ENCODE measurements at regions not wholly inside any gene's neighbourhood (a gene's known extent, or its start where the extent isn't known, plus 50 kb on each side); places are given as distances from the start of the nearest gene placed in this dataset.

DNA sequence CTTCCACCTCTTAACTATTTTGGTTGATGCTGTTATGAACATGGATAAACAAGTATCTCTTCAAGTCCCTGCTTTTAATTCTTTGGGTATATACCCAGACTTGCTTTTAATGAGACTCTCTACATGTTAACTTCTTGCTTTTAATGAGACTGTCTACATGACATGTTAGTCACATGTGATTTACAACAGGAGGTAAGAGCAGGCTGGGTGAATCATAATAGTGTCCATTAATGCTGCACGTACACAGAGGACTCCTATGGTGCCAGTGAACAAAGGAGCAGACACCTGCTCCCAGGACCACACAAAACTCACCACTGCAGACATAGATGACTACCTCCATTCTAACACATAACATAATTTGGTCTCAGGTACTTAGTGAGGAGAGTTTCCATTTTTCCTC, 273.4 kb upstream of the NSMCE3 start:
- Mint-ChIP-seq H3K9me3 (ENCODE audit: unreplicated experiment) (peaks cover 7% of the 10 kb centered on the region), H3K36me3 (ENCODE audit: insufficient read depth, unreplicated experiment) (no peaks in the 10 kb centered on the region), H3K27ac (ENCODE audit: low read depth, unreplicated experiment) (no peak overlapping the region), H3K27me3 (ENCODE audit: insufficient read depth, unreplicated experiment) (peaks cover 87% of the 10 kb centered on the region), H3K4me1 (ENCODE audit: insufficient read depth, unreplicated experiment) (no peaks in the 10 kb centered on the region), H3K4me3 (ENCODE audit: unreplicated experiment) (no peak overlapping the region)
- CTCF ChIA-PET, result no interaction called here
- intact Hi-C loops (cut with micrococcal nuclease), result no loop called here
- POLR2A ChIA-PET, result no interaction called here
- TF ChIP-seq, protein P1, sequence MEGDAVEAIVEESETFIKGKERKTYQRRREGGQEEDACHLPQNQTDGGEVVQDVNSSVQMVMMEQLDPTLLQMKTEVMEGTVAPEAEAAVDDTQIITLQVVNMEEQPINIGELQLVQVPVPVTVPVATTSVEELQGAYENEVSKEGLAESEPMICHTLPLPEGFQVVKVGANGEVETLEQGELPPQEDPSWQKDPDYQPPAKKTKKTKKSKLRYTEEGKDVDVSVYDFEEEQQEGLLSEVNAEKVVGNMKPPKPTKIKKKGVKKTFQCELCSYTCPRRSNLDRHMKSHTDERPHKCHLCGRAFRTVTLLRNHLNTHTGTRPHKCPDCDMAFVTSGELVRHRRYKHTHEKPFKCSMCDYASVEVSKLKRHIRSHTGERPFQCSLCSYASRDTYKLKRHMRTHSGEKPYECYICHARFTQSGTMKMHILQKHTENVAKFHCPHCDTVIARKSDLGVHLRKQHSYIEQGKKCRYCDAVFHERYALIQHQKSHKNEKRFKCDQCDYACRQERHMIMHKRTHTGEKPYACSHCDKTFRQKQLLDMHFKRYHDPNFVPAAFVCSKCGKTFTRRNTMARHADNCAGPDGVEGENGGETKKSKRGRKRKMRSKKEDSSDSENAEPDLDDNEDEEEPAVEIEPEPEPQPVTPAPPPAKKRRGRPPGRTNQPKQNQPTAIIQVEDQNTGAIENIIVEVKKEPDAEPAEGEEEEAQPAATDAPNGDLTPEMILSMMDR (IDR thresholded peaks at IDR 0.05; ENCODE audit: unreplicated experiment), result no peak
- no peak for DNase-seq (ENCODE audit: unreplicated experiment)
- BruUV-seq (replicated peaks), result no TSS peak

DNA sequence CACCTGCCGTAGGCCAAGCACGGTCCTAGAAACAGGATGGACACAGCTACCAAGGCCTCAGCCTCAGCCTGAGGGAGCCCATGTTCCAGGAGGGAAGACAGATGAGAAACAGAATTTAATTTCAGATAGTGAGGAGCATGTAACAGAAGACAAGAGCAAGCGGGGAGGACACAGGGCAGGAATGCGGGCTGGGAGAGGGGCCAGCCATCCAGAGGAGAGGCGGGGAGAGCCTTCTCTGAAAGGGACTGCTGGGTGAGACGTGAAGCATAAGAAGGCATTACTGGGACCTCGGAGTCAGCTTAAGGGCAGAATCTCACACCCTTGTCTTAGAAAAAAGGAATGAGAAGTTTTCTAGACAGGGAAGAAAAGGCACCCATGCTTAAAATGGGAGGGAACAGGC, 271.7 kb upstream of the NSMCE3 start:
- Mint-ChIP-seq H3K27me3 (ENCODE audit: insufficient read depth, unreplicated experiment) (peaks cover 100% of the 10 kb centered on the region), H3K4me1 (ENCODE audit: insufficient read depth, unreplicated experiment) (no peaks in the 10 kb centered on the region), H3K9me3 (ENCODE audit: unreplicated experiment) (peaks cover 5% of the 10 kb centered on the region), H3K27ac (ENCODE audit: low read depth, unreplicated experiment) (no peak overlapping the region), H3K4me3 (ENCODE audit: unreplicated experiment) (no peak overlapping the region), H3K36me3 (ENCODE audit: insufficient read depth, unreplicated experiment) (no peaks in the 10 kb centered on the region)
- ChIA-PET CTCF (no interaction called here), POLR2A (interaction anchor here (1.8 kb wide), 1 partner anchor 9 kb away, joined by 5 read pairs; no protein-coding TSS in a partner anchor)
- intact Hi-C loops (cut with micrococcal nuclease), result no loop called here
- no TSS peak for BruUV-seq (replicated peaks)
- DNase-seq (ENCODE audit: unreplicated experiment), result no peak
- TF ChIP-seq, protein P1 (IDR thresholded peaks at IDR 0.05; ENCODE audit: unreplicated experiment), result no peak

DNA sequence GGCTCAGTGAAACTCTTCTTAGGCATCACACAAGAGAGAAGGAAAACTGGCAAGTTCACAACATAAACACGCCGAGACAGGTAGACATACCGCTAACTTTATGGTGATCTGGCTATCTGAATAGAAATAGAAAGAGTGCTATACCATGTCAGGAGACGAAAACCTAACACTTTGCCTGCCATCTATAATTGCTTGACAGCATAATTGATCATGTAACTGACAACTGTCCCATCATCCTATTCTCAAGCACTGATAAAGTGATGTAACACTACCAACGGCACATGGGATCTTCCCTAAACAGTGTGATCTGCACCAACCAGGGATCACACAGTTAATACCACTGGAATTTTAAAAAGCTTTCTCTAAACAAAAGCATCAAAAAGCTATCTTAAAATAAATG, 270.9 kb upstream of the NSMCE3 start:
- Mint-ChIP-seq H3K4me1 (ENCODE audit: insufficient read depth, unreplicated experiment) (no peaks in the 10 kb centered on the region), H3K36me3 (ENCODE audit: insufficient read depth, unreplicated experiment) (no peaks in the 10 kb centered on the region), H3K27ac (ENCODE audit: low read depth, unreplicated experiment) (no peak overlapping the region), H3K9me3 (ENCODE audit: unreplicated experiment) (no peaks in the 10 kb centered on the region), H3K4me3 (ENCODE audit: unreplicated experiment) (no peak overlapping the region), H3K27me3 (ENCODE audit: insufficient read depth, unreplicated experiment) (peaks cover 100% of the 10 kb centered on the region)
- DNase-seq (ENCODE audit: unreplicated experiment), result no peak
- POLR2A ChIA-PET, result interaction anchor here (1.8 kb wide), 1 partner anchor 10 kb away, joined by 5 read pairs; no protein-coding TSS in a partner anchor
- intact Hi-C loops (cut with micrococcal nuclease), result no loop called here
- CTCF ChIA-PET, result no interaction called here
- TF ChIP-seq, protein P1 (IDR thresholded peaks at IDR 0.05; ENCODE audit: unreplicated experiment), result no peak
- BruUV-seq (replicated peaks), result no TSS peak

DNA sequence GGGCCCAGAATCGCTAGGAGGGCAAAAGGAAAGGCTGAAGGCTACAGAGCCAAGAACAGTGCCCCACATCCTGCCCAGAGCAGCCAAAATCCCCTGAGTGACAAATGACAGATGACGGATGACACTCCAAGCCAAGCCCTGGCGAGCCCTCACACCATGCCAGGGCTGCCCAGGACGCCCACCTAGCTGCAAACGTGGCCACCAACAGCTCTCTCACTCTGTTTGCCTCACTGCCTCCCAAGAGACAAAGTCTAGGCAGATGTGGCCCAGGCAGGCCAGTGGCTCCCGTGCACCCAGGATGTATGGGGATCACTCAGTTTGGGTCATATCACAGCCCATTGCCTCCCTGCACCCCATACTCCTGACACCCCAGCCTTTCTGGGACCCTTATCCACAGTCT, 270.1 kb upstream of the NSMCE3 start:
- Mint-ChIP-seq H3K27ac (ENCODE audit: low read depth, unreplicated experiment) (no peak overlapping the region), H3K27me3 (ENCODE audit: insufficient read depth, unreplicated experiment) (peaks cover 94% of the 10 kb centered on the region), H3K4me3 (ENCODE audit: unreplicated experiment) (no peak overlapping the region), H3K9me3 (ENCODE audit: unreplicated experiment) (no peaks in the 10 kb centered on the region), H3K4me1 (ENCODE audit: insufficient read depth, unreplicated experiment) (no peaks in the 10 kb centered on the region), H3K36me3 (ENCODE audit: insufficient read depth, unreplicated experiment) (no peaks in the 10 kb centered on the region)
- BruUV-seq (replicated peaks), result no TSS peak
- CTCF ChIA-PET, result no interaction called here
- POLR2A ChIA-PET, result no interaction called here
- intact Hi-C loops (cut with micrococcal nuclease), result no loop called here
- no peak for DNase-seq (ENCODE audit: unreplicated experiment)
- TF ChIP-seq, protein P1 (IDR thresholded peaks at IDR 0.05; ENCODE audit: unreplicated experiment), result no peak
